Psoas muscle (tissue), 7 donors: ENCODE measurements at regions not wholly inside any gene's neighbourhood (a gene's known extent, or its start where the extent isn't known, plus 50 kb on each side); places are given as distances from the start of the nearest gene placed in this dataset.
"Not testable (repeated sequence)": the region's sequence is repeated elsewhere in the genome, so short reads cannot be mapped to it uniquely, and the experiment has no call there.

ENCODE experiments used
- ATAC-seq, 4 donors: fragments of 200-7000 bp; cut with Tn5 transposase; one replicate each; pipeline ENCODE4 v1.9.1; 2020; ENCODE audit warnings: moderate library complexity in 3 of 4, mild to moderate bottlenecking in 2 of 4
- DNase-seq, 2 donors: peaks; one replicate each; pipeline ENCODE4 v3.0.0-alpha.2; 2020
- H3K27ac ChIP-seq: fragments of 200-600 bp; one replicate; pipeline ENCODE4 v1.8.0; 2022
- H3K27me3 ChIP-seq, 3 donors: fragments of 200-600 bp in 1 of 3; one replicate each; pipeline versions ENCODE4 v1.6.1 to v1.8.0; 2013 to 2022; ENCODE audit warnings: low read length in 2 of 3, mild to moderate bottlenecking in 2 of 3, moderate library complexity in 1 of 3; ENCODE audit not compliant: insufficient read depth in 3 of 3
- H3K36me3 ChIP-seq, 2 donors: fragments of 200-600 bp in 1 of 2; one replicate each; pipeline versions ENCODE4 v1.6.1 to v1.8.0; 2013 to 2022; ENCODE audit warnings: low read depth in 1 of 2, mild to moderate bottlenecking in 1 of 2, moderate library complexity in 1 of 2; ENCODE audit not compliant: insufficient read depth in 1 of 2
- H3K4me1 ChIP-seq: fragments of 200-600 bp; one replicate; pipeline ENCODE4 v1.8.0; 2022
- H3K4me3 ChIP-seq: fragments of 200-600 bp; one replicate; pipeline ENCODE4 v1.8.0; 2022; ENCODE audit warnings: mild to moderate bottlenecking
- H3K9me3 ChIP-seq: fragments of 200-600 bp; one replicate; pipeline ENCODE4 v1.8.0; 2022
- WGBS, 3 donors: extraction: QIAGEN DNeasy Blood & Tissue Kit; methylation state at CpG; one replicate each; pipeline versions ENCODE4 v1.1.6 to v1.1.7; 2013; 5-methylcytosine and 5-hydroxymethylcytosine counted together
- intact Hi-C, 2 donors: fragments of 100-400 bp; cut with DNase I; formaldehyde crosslinking; loops; one replicate each; pipeline versions ENCODE4 v1.11.0 to v1.14.2; 2022
- donor health status: healthy with polysubstance abuse.
- donor health status: DM: no; HTN: no; CAD: no; lungs with moderate emphysema.
- donor health status: Bipolar disorder and iron deficiency.
- donor health status: healthy.
- donor health status: DM: yes; HTN: yes; CAD: no.
- donor health status: DM: no; HTN: no; CAD: no.
- donor health status: DM: yes; HTN: yes; CAD: no.

DNA sequence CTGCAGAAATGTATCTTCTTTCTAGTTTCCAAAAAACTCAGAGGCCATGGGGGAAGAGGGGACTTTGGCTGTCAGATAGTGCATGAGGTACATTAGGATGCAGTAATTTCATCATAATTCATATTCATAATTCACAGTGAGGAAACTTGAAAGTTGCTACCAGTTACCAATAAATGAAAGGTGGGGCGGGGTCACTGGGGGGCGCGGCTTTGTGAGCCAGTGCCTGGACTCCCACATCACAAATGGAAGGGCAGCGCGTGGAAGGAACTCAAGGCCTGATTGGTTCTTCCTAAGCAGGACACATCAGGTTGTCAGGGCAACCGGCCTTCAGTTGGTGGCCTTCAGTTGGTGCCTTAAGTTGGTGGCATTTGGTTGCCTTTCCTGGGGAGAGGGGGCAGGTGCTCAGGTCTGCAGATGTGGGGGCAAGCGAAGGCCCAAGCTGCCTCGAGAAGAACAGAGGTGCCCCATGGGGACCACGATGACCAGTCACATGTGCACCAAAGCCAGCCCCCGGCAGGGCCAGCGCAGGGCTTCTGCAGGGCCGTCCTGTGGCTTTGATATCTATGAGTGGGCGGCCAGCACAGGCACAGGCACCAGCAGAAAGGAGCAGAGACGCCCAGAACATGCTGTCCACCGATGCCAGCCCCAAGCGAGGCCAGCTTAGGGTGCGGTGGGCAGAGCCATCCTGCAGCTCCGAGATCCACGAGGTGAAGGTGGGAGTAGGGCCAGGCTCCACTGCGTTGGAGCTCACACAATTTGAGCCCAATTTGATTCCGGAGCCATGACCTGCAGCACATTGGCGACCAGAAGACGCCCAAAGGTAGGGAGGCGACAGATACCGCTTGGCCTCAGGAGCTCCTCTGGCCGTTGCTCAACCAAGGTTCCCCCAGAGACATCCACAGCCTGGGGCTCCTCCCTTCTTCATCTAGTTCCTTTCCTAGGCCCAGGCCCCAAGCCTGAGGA lies 3248.2 kb upstream of the OR11H1 start:
- H3K4me1 ChIP-seq, ATAC-seq, H3K27me3 ChIP-seq, intact Hi-C loops, H3K4me3 ChIP-seq, H3K36me3 ChIP-seq, H3K27ac ChIP-seq, H3K9me3 ChIP-seq: not testable (repeated sequence)
- DNase-seq: peak in 1 of 2 donors; percentile 29
- WGBS, 3 donors: 69 to 76% (median 70%) methylated on average over 21 to 26 of the region's 26 CpGs

DNA sequence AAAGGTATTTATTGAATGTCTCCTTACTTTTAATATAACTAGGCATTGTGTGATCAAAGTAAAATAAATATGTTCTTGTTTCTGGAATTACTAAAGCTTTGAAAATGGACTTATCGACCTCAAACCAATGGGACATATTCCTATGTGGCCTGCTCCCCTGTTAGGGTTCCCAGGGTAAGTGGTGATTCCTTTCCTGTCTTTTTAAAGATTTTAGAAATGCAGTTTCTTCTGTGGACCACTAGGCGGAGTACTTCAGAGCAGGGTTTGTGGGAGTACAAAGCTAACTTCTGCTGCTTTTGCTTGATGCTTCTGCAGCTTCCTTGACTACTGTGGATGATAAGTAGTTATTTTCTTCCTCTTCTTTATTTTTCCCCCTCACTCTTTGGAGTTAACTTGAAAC lies 3243.3 kb upstream of the OR11H1 start:
- WGBS, 3 donors: 10 to 17% (median 10%) methylated on average over 1 to 2 of the region's 2 CpGs
- H3K4me1 ChIP-seq, intact Hi-C loops: not testable (repeated sequence)

DNA sequence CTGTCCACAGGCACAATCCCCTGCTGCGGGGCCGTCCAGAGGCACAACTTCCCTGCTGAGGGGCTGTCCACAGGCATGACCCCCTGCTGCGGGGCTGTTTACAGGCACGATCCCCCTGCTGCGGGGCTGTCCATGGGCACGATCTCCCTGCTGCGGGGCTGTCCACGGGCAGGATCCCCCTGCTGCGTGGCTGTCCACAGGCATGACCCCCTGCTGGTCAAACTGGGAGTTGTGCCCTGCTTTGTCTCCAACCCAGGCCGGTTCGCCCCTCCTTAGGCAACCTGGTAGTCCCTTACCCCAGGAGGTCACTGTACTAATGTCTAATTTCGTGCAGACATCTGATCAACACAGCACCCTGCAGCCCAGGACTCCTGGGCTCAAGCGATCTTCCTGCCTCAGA lies 3230.6 kb upstream of the OR11H1 start:
- intact Hi-C loops, H3K36me3 ChIP-seq, ATAC-seq, H3K27me3 ChIP-seq, H3K27ac ChIP-seq, H3K4me1 ChIP-seq, H3K4me3 ChIP-seq, H3K9me3 ChIP-seq: not testable (repeated sequence)
- DNase-seq: peak; percentile 15 to 34
- 71 to 77% (median 73%) methylated on average over 13 of the region's 13 CpGs for WGBS, 3 donors

More for the DNA sequence above, 3243.3 kb upstream of the OR11H1 start:
- H3K36me3 ChIP-seq, DNase-seq, ATAC-seq, H3K9me3 ChIP-seq, H3K27me3 ChIP-seq, H3K27ac ChIP-seq, H3K4me3 ChIP-seq: not testable (repeated sequence)
